Activated CD4-positive, alpha-beta memory T cell treated with anti-CD3 and anti-CD28 coated beads for 36 hours (primary cell): ENCODE measurements at regions not wholly inside any gene's neighbourhood (a gene's known extent, or its start where the extent isn't known, plus 50 kb on each side); places are given as distances from the start of the nearest gene placed in this dataset.

Experiments
- CTCF ChIA-PET: fragments of 350-600 bp; sonication (Branson Sonifier 250); formaldehyde crosslinking; loops from one replicate; lab custom pipeline; 2021; ENCODE audit warnings: antibody characterized with exemption, inconsistent platforms; lab: Charles Lee
- POLR2A ChIA-PET: fragments of 350-600 bp; sonication (Branson Sonifier 250); formaldehyde crosslinking; loops from one replicate; lab custom pipeline; 2021; ENCODE audit warnings: antibody characterized with exemption; lab: Charles Lee
- DNase-seq: peaks from one replicate; pipeline ENCODE4 v3.0.0-alpha.2; 2020
- H3K27ac Mint-ChIP-seq: one replicate; pipeline ENCODE4 v1.8.0; 2021; ENCODE audit warnings: mixed read lengths
- H3K27me3 Mint-ChIP-seq: one replicate; pipeline ENCODE4 v1.8.0; 2021; ENCODE audit warnings: mixed read lengths
- H3K36me3 Mint-ChIP-seq: one replicate; pipeline ENCODE4 v1.8.0; 2021; ENCODE audit warnings: mixed read lengths
- H3K4me1 Mint-ChIP-seq: one replicate; pipeline ENCODE4 v1.8.0; 2021; ENCODE audit warnings: low read depth, mixed read lengths
- H3K4me3 Mint-ChIP-seq: one replicate; pipeline ENCODE4 v1.8.0; 2021; ENCODE audit warnings: mild to moderate bottlenecking, mixed read lengths
- H3K9me3 Mint-ChIP-seq: one replicate; pipeline ENCODE4 v1.8.0; 2021; ENCODE audit warnings: mixed read lengths
- intact Hi-C: fragments of 100-400 bp; cut with micrococcal nuclease; formaldehyde crosslinking; loops from one replicate; pipeline ENCODE4 v1.15.1; 2023

GRCh38 chr17:11135819-11136218, 105.2 kb upstream of the SHISA6 start:
- DNase-seq: no peak
- Mint-ChIP-seq H3K9me3 (no peaks in the 10 kb centered on the region), H3K27me3 (no peaks in the 10 kb centered on the region), H3K27ac (no peak overlapping the region), H3K4me1 (no peaks in the 10 kb centered on the region), H3K36me3 (no peaks in the 10 kb centered on the region), H3K4me3 (no peak overlapping the region)
- POLR2A ChIA-PET: no interaction called here
- CTCF ChIA-PET: no interaction called here
- intact Hi-C loops: no loop called here

GRCh38 chr17:11130367-11130766, 110.6 kb upstream of the SHISA6 start:
- POLR2A ChIA-PET: no interaction called here
- H3K9me3 Mint-ChIP-seq: peaks cover 2% of the 10 kb centered on the region

GRCh38 chr17:11122908-11123307, 118.1 kb upstream of the SHISA6 start:
- H3K27me3 Mint-ChIP-seq: no peaks in the 10 kb centered on the region
- peaks cover 4% of the 10 kb centered on the region for H3K9me3 Mint-ChIP-seq
- H3K27ac Mint-ChIP-seq: no peak overlapping the region
- no peaks in the 10 kb centered on the region for H3K4me1 Mint-ChIP-seq
- no peaks in the 10 kb centered on the region for H3K36me3 Mint-ChIP-seq
- DNase-seq: no peak
- ChIA-PET CTCF (no interaction called here), POLR2A (no interaction called here)
- H3K4me3 Mint-ChIP-seq: no peak overlapping the region
- intact Hi-C loops: no loop called here

More at GRCh38 chr17:11130367-11130766, 110.6 kb upstream of the SHISA6 start:
- no peak overlapping the region for H3K27ac Mint-ChIP-seq
- H3K36me3 Mint-ChIP-seq: no peaks in the 10 kb centered on the region
- intact Hi-C loops: no loop called here
- H3K4me1 Mint-ChIP-seq: no peaks in the 10 kb centered on the region
- CTCF ChIA-PET: no interaction called here
- no peak overlapping the region for H3K4me3 Mint-ChIP-seq
- DNase-seq: no peak
- H3K27me3 Mint-ChIP-seq: no peaks in the 10 kb centered on the region

- Mint-ChIP-seq H3K36me3 (no peaks in the 10 kb centered on the region), H3K9me3 (peaks cover 4% of the 10 kb centered on the region), H3K27me3 (no peaks in the 10 kb centered on the region), H3K27ac (no peak overlapping the region), H3K4me1 (no peaks in the 10 kb centered on the region), H3K4me3 (no peak overlapping the region)
- ChIA-PET POLR2A (no interaction called here), CTCF (no interaction called here)
- no peak for DNase-seq
- intact Hi-C loops: no loop called here
Observed at GRCh38 chr17:11121341-11121985, 119.5 kb upstream of the SHISA6 start.

- peaks cover 4% of the 10 kb centered on the region for H3K9me3 Mint-ChIP-seq
- intact Hi-C loops: no loop called here
- ChIA-PET POLR2A (no interaction called here), CTCF (no interaction called here)
- H3K27me3 Mint-ChIP-seq: no peaks in the 10 kb centered on the region
- DNase-seq: no peak
- H3K4me3 Mint-ChIP-seq: no peak overlapping the region
- no peaks in the 10 kb centered on the region for H3K4me1 Mint-ChIP-seq
- H3K27ac Mint-ChIP-seq: no peak overlapping the region
- H3K36me3 Mint-ChIP-seq: no peaks in the 10 kb centered on the region
Observed at GRCh38 chr17:11109106-11109505, 131.9 kb upstream of the SHISA6 start.

GRCh38 chr17:11105141-11105540, 135.9 kb upstream of the SHISA6 start:
- Mint-ChIP-seq H3K36me3 (no peaks in the 10 kb centered on the region), H3K4me1 (no peaks in the 10 kb centered on the region), H3K4me3 (no peak overlapping the region), H3K9me3 (no peaks in the 10 kb centered on the region), H3K27ac (no peak overlapping the region), H3K27me3 (no peaks in the 10 kb centered on the region)
- POLR2A ChIA-PET: no interaction called here
- no peak for DNase-seq
- intact Hi-C loops: no loop called here
- CTCF ChIA-PET: no interaction called here

- Mint-ChIP-seq H3K27ac (no peak overlapping the region), H3K27me3 (no peaks in the 10 kb centered on the region), H3K4me1 (no peaks in the 10 kb centered on the region), H3K36me3 (no peaks in the 10 kb centered on the region), H3K9me3 (no peaks in the 10 kb centered on the region), H3K4me3 (no peak overlapping the region)
- ChIA-PET CTCF (no interaction called here), POLR2A (no interaction called here)
- intact Hi-C loops: no loop called here
- DNase-seq: no peak
Observed at GRCh38 chr17:11097121-11097520, 143.9 kb upstream of the SHISA6 start.

- ChIA-PET CTCF (no interaction called here), POLR2A (no interaction called here)
- H3K4me1 Mint-ChIP-seq: no peaks in the 10 kb centered on the region
- H3K36me3 Mint-ChIP-seq: no peaks in the 10 kb centered on the region
- intact Hi-C loops: no loop called here
- H3K27ac Mint-ChIP-seq: no peak overlapping the region
- H3K9me3 Mint-ChIP-seq: no peaks in the 10 kb centered on the region
- no peaks in the 10 kb centered on the region for H3K27me3 Mint-ChIP-seq
- no peak for DNase-seq
- H3K4me3 Mint-ChIP-seq: no peak overlapping the region
Observed at GRCh38 chr17:11094331-11094730, 146.7 kb upstream of the SHISA6 start.

- no peaks in the 10 kb centered on the region for H3K9me3 Mint-ChIP-seq
- no peaks in the 10 kb centered on the region for H3K4me1 Mint-ChIP-seq
- H3K36me3 Mint-ChIP-seq: no peaks in the 10 kb centered on the region
- POLR2A ChIA-PET: no interaction called here
- H3K27ac Mint-ChIP-seq: no peak overlapping the region
- intact Hi-C loops: no loop called here
- H3K4me3 Mint-ChIP-seq: no peak overlapping the region
- no peak for DNase-seq
- CTCF ChIA-PET: no interaction called here
- no peaks in the 10 kb centered on the region for H3K27me3 Mint-ChIP-seq
Observed at GRCh38 chr17:11086646-11087340, 154.2 kb upstream of the SHISA6 start.

- Mint-ChIP-seq H3K36me3 (no peaks in the 10 kb centered on the region), H3K4me1 (no peaks in the 10 kb centered on the region), H3K9me3 (no peaks in the 10 kb centered on the region), H3K27ac (no peak overlapping the region), H3K27me3 (no peaks in the 10 kb centered on the region), H3K4me3 (no peak overlapping the region)
- POLR2A ChIA-PET: no interaction called here
- CTCF ChIA-PET: no interaction called here
- no peak for DNase-seq
- intact Hi-C loops: no loop called here
Observed at GRCh38 chr17:11082559-11082958, 158.5 kb upstream of the SHISA6 start.

- POLR2A ChIA-PET: no interaction called here
- no peak for DNase-seq
- Mint-ChIP-seq H3K36me3 (no peaks in the 10 kb centered on the region), H3K27me3 (no peaks in the 10 kb centered on the region), H3K4me3 (no peak overlapping the region), H3K27ac (no peak overlapping the region), H3K4me1 (no peaks in the 10 kb centered on the region), H3K9me3 (no peaks in the 10 kb centered on the region)
- intact Hi-C loops: no loop called here
- CTCF ChIA-PET: no interaction called here
Observed at GRCh38 chr17:11081342-11081741, 159.7 kb upstream of the SHISA6 start.

- Mint-ChIP-seq H3K27me3 (peaks cover 1% of the 10 kb centered on the region), H3K9me3 (no peaks in the 10 kb centered on the region), H3K27ac (no peak overlapping the region), H3K36me3 (no peaks in the 10 kb centered on the region), H3K4me3 (no peak overlapping the region), H3K4me1 (no peaks in the 10 kb centered on the region)
- ChIA-PET CTCF (no interaction called here), POLR2A (no interaction called here)
- intact Hi-C loops: no loop called here
- DNase-seq: no peak
Observed at GRCh38 chr17:11077673-11078072, 163.3 kb upstream of the SHISA6 start.

GRCh38 chr17:11074451-11074850, 166.6 kb upstream of the SHISA6 start:
- ChIA-PET POLR2A (no interaction called here), CTCF (no interaction called here)
- H3K27me3 Mint-ChIP-seq: peaks cover 1% of the 10 kb centered on the region
- no peak overlapping the region for H3K4me3 Mint-ChIP-seq
- peaks cover 14% of the 10 kb centered on the region for H3K9me3 Mint-ChIP-seq
- no peaks in the 10 kb centered on the region for H3K4me1 Mint-ChIP-seq
- H3K27ac Mint-ChIP-seq: no peak overlapping the region
- intact Hi-C loops: no loop called here
- H3K36me3 Mint-ChIP-seq: no peaks in the 10 kb centered on the region
- DNase-seq: no peak
